IMR-90 (cell line): ENCODE measurements at regions not wholly inside any gene's neighbourhood (a gene's known extent, or its start where the extent isn't known, plus 50 kb on each side); places are given as distances from the start of the nearest gene placed in this dataset.

Source experiments
- ATAC-seq: fragments of 200-7000 bp; cut with Tn5 transposase; 2 replicates; pipeline ENCODE4 v1.9.1; 2020; ENCODE audit warnings: low read depth, mild to moderate bottlenecking, moderate library complexity
- BruUV-seq: library from RNA; stranded (reverse); fragments of 400-500 nt; replicated peaks from 2 replicates; lab custom pipeline; 2021; lab: Mats Ljungman, UMichigan
- CTCF ChIA-PET: fragments of 300-600 bp; formaldehyde crosslinking; extraction: SDS; loops from one replicate; lab custom pipeline; 2021; ENCODE audit warnings: antibody characterized with exemption; lab: Yijun Ruan, JAX
- POLR2A ChIA-PET: fragments of 300-600 bp; sonication (Branson Sonifier 250); formaldehyde crosslinking; loops from one replicate; lab custom pipeline; 2022; ENCODE audit warnings: antibody characterized with exemption; ENCODE audit not compliant: unreplicated experiment; lab: Charles Lee
- DNase-seq: peaks from one replicate; pipeline ENCODE4 v3.0.0; 2013
- H2AFZ ChIP-seq: replicated peaks from 2 replicates; pipeline ENCODE3; 2013; ENCODE audit warnings: low read length, mild to moderate bottlenecking; ENCODE audit not compliant: poor library complexity
- H2AK5ac ChIP-seq: 2 replicates; pipeline ENCODE4 v1.6.1; 2013; ENCODE audit warnings: low read depth, low read length, inconsistent platforms
- H2AK9ac ChIP-seq: replicated peaks from 2 replicates; pipeline ENCODE3; 2013; ENCODE audit warnings: mild to moderate bottlenecking, low read depth, low read length, moderate library complexity; ENCODE audit not compliant: poor library complexity
- H2BK120ac ChIP-seq: 2 replicates; pipeline ENCODE4 v1.6.1; 2013; ENCODE audit warnings: low read depth, low read length, inconsistent platforms
- H2BK15ac ChIP-seq: 3 replicates; pipeline ENCODE4 v1.6.1; 2013; ENCODE audit warnings: low read depth, low read length, inconsistent platforms
- H2BK20ac ChIP-seq: 2 replicates; pipeline ENCODE4 v1.6.1; 2013; ENCODE audit warnings: low read depth, mild to moderate bottlenecking, inconsistent platforms, low read length, moderate library complexity
- H2BK5ac ChIP-seq: 2 replicates; pipeline ENCODE4 v1.6.1; 2013; ENCODE audit warnings: mild to moderate bottlenecking, low read depth, low read length, inconsistent platforms; ENCODE audit not compliant: poor library complexity, severe bottlenecking
- H3K14ac ChIP-seq: replicated peaks from 2 replicates; pipeline ENCODE4 v1.6.1; 2013; ENCODE audit warnings: low read depth, low read length, inconsistent platforms
- H3K18ac ChIP-seq: 2 replicates; pipeline ENCODE4 v1.6.1; 2013; ENCODE audit warnings: low read depth, low read length, control low read depth
- H3K23ac ChIP-seq: 2 replicates; pipeline ENCODE4 v1.6.1; 2013; ENCODE audit warnings: low read depth, low read length, inconsistent platforms
- H3K27ac ChIP-seq: 2 replicates; pipeline ENCODE4 v1.5.1; 2013; ENCODE audit warnings: mild to moderate bottlenecking, control low read depth, low read length; ENCODE audit not compliant: insufficient read depth
- H3K27me3 ChIP-seq: 2 replicates; pipeline ENCODE4 v1.6.1; 2013; ENCODE audit warnings: low read length; ENCODE audit not compliant: control insufficient read depth, insufficient read depth
- H3K36me3 ChIP-seq: 2 replicates; pipeline ENCODE4 v1.6.1; 2013; ENCODE audit warnings: low read length, mixed read lengths; ENCODE audit not compliant: control insufficient read depth, insufficient read depth
- H3K4ac ChIP-seq: 2 replicates; pipeline ENCODE4 v1.6.1; 2013; ENCODE audit warnings: low read depth, low read length, inconsistent platforms
- H3K4me1 ChIP-seq: 2 replicates; pipeline ENCODE4 v1.6.1; 2013; ENCODE audit warnings: low read length, mixed read lengths; ENCODE audit not compliant: control insufficient read depth, insufficient read depth
- H3K4me2 ChIP-seq: 2 replicates; pipeline ENCODE4 v1.6.1; 2013; ENCODE audit warnings: low read depth, mild to moderate bottlenecking, control low read depth, low read length, moderate library complexity
- H3K4me3 ChIP-seq: 2 replicates; pipeline ENCODE4 v1.5.1; 2013; ENCODE audit warnings: low read depth, mild to moderate bottlenecking, control low read depth, low read length, moderate library complexity; ENCODE audit not compliant: insufficient read depth
- H3K56ac ChIP-seq: 2 replicates; pipeline ENCODE4 v1.6.1; 2013; ENCODE audit warnings: low read length, inconsistent platforms; ENCODE audit not compliant: insufficient read depth; ENCODE audit errors: extremely low read depth
- H3K79me1 ChIP-seq, 2 experiments: 2 replicates each; pipeline ENCODE4 v1.6.1; 2013; ENCODE audit warnings: low read length in 2 of 2, inconsistent platforms in 1 of 2, low read depth in 1 of 2
- H3K9ac ChIP-seq: 2 replicates; pipeline ENCODE4 v1.6.1; 2013; ENCODE audit warnings: low read depth, low read length, control low read depth
- H3K9me1 ChIP-seq: 2 replicates; pipeline ENCODE4 v1.6.1; 2013; ENCODE audit warnings: low read length, inconsistent platforms; ENCODE audit not compliant: insufficient read depth
- H3K9me3 ChIP-seq: 2 replicates; pipeline ENCODE4 v1.6.1; 2013; ENCODE audit warnings: low read length; ENCODE audit not compliant: control insufficient read depth, insufficient read depth
- H4K20me1 ChIP-seq: 2 replicates; pipeline ENCODE4 v1.6.1; 2013; ENCODE audit warnings: low read length, inconsistent platforms; ENCODE audit not compliant: insufficient read depth
- H4K5ac ChIP-seq: 2 replicates; pipeline ENCODE4 v1.6.1; 2013; ENCODE audit warnings: mild to moderate bottlenecking, low read depth, low read length, control low read depth
- H4K8ac ChIP-seq, 2 experiments: 2 replicates each; pipeline ENCODE4 v1.6.1; 2013; ENCODE audit warnings: low read depth in 2 of 2, low read length in 2 of 2, control low read depth in 1 of 2, inconsistent platforms in 1 of 2
- H4K91ac ChIP-seq: 2 replicates; pipeline ENCODE4 v1.6.1; 2013; ENCODE audit warnings: low read depth, low read length, inconsistent platforms; ENCODE audit not compliant: insufficient read depth
- MAZ ChIP-seq: IDR thresholded peaks from 2 replicates; pipeline ENCODE4 v1.6.1; 2012; ENCODE audit warnings: low read depth, mild to moderate bottlenecking, low read length, improper control_type of control experiment, moderate library complexity, borderline replicate concordance
- MXI1 ChIP-seq: IDR thresholded peaks from 2 replicates; pipeline ENCODE4 v1.6.1; 2012; ENCODE audit warnings: low read depth, mild to moderate bottlenecking, low read length, moderate library complexity, borderline replicate concordance
- POLR2A ChIP-seq: IDR thresholded peaks from 2 replicates; pipeline ENCODE4 v1.6.1; 2012; ENCODE audit warnings: mild to moderate bottlenecking, low read depth, low read length
- RAD21 ChIP-seq: IDR thresholded peaks from 2 replicates; pipeline ENCODE4 v1.6.1; 2012; ENCODE audit warnings: low read length, improper control_type of control experiment
- RFX5 ChIP-seq: IDR thresholded peaks from 2 replicates; pipeline ENCODE4 v1.8.0; 2012; ENCODE audit warnings: low read depth, mild to moderate bottlenecking, low read length, moderate library complexity
- WGBS, 2 experiments: methylation state at CpG; one replicate each; pipeline versions ENCODE4 v1.1.5 to v1.1.7; 2013; ENCODE audit warnings: missing lambda C conversion rate in 2 of 2; ENCODE audit not compliant: insufficient read length in 1 of 2; ENCODE audit errors: extremely low coverage in 2 of 2; 5-methylcytosine and 5-hydroxymethylcytosine counted together
- dilution Hi-C: fragments of 300-500 bp; cut with HindIII; formaldehyde crosslinking; loops from one replicate; pipeline ENCODE4 v1.14.3; 2018; ENCODE audit warnings: low sequenced_read_pairs; ENCODE audit not compliant: unreplicated experiment
- in situ Hi-C: fragments of 300-500 bp; cut with MboI; formaldehyde crosslinking; loops from 3 replicates; pipeline ENCODE4 v1.14.3; 2019; ENCODE audit warnings: low sequenced_read_pairs, inconsistent platforms, mixed read lengths
- intact Hi-C: fragments of 100-400 bp; cut with micrococcal nuclease; formaldehyde crosslinking; loops from 2 replicates; pipeline ENCODE4 v1.10.0; 2022

GRCh38 chr22:26775394-26775793 lies 118.0 kb downstream of the MIAT start:
- intact Hi-C loops (no loop called here), in situ Hi-C loops (no loop called here), dilution Hi-C loops (no loop called here)
- H2AK9ac ChIP-seq = no peak overlapping the region
- H3K4me1 ChIP-seq = peaks cover 3% of the 10 kb centered on the region
- H3K9me3 ChIP-seq = peaks cover 7% of the 10 kb centered on the region
- H3K18ac ChIP-seq = no peak overlapping the region
- no TSS peak for BruUV-seq
- no peak overlapping the region for H3K14ac ChIP-seq
- H3K4me2 ChIP-seq = no peak overlapping the region
- CTCF ChIA-PET = no interaction called here
- H2AFZ ChIP-seq = no peak overlapping the region
- H4K20me1 ChIP-seq = no peaks in the 10 kb centered on the region
- no peak overlapping the region for H3K4ac ChIP-seq
- no peak overlapping the region for H4K8ac ChIP-seq
- POLR2A ChIA-PET = no interaction called here
- no peak overlapping the region for H4K5ac ChIP-seq
- no peak overlapping the region for H2BK15ac ChIP-seq
- ATAC-seq (no peak), DNase-seq (no peak)
- H3K9me1 ChIP-seq = 0 out of 2 replicates have a peak, but pooled peaks cover 4% of the 10 kb centered on the region
- H2BK120ac ChIP-seq = no peak overlapping the region
- no peak for TF ChIP-seq POLR2A
- TF ChIP-seq MAZ = no peak
- no peak for TF ChIP-seq MXI1
- no peak for TF ChIP-seq RAD21
- TF ChIP-seq RFX5 = no peak
- H2AK5ac ChIP-seq = no peak overlapping the region
- 100% methylated on average over 1 of the region's 3 CpGs for WGBS, 2 experiments
- no peaks in the 10 kb centered on the region for H3K79me1 ChIP-seq
- no peak overlapping the region for H2BK5ac ChIP-seq
- H3K4me3 ChIP-seq = no peak overlapping the region
- H3K36me3 ChIP-seq = peaks cover 5% of the 10 kb centered on the region
- no peak overlapping the region for H2BK20ac ChIP-seq
- no peak overlapping the region for H3K9ac ChIP-seq
- H4K91ac ChIP-seq = no peak overlapping the region
- H3K27me3 ChIP-seq = no peaks in the 10 kb centered on the region
- no peak overlapping the region for H3K56ac ChIP-seq
- no peak overlapping the region for H3K27ac ChIP-seq
- H3K23ac ChIP-seq = no peak overlapping the region
